GM21619 (cell line): ENCODE measurements at regions not wholly inside any gene's neighbourhood (a gene's known extent, or its start where the extent isn't known, plus 50 kb on each side); places are given as distances from the start of the nearest gene placed in this dataset.
"Not testable (repeated sequence)": the region's sequence is repeated elsewhere in the genome, so short reads cannot be mapped to it uniquely, and the experiment has no call there.

ENCODE experiments used
- ATAC-seq: cut with Tn5 transposase; IDR thresholded peaks from one replicate; pipeline ENCODE4 v1.9.1; 2021; ENCODE audit not compliant: unreplicated experiment

DNA sequence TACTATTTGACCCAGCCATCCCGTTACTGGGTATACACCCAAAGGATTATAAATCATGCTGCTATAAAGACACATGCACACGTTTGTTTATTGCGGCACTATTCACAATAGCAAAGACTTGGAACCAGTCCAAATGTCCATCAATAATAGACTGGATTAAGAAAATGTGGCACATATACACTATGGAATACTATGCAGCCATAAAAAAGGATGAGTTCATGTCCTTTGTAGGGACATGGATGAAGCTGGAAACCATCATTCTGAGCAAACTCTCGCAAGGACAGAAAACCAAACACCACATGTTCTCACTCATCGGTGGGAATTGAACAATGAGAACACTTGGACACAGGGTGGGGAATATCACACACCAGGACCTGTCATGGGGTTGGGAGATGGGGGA is 56.7 kb upstream of the SELENOP start:
- ATAC-seq = not testable (repeated sequence)

GRCh38 chr5:42864749-42865148 is 53.1 kb upstream of the SELENOP start:
- not testable (repeated sequence) for ATAC-seq
